ENCODE measurements at regions not wholly inside any gene's neighbourhood (a gene's known extent, or its start where the extent isn't known, plus 50 kb on each side); places are given as distances from the start of the nearest gene placed in this dataset.

DNA sequence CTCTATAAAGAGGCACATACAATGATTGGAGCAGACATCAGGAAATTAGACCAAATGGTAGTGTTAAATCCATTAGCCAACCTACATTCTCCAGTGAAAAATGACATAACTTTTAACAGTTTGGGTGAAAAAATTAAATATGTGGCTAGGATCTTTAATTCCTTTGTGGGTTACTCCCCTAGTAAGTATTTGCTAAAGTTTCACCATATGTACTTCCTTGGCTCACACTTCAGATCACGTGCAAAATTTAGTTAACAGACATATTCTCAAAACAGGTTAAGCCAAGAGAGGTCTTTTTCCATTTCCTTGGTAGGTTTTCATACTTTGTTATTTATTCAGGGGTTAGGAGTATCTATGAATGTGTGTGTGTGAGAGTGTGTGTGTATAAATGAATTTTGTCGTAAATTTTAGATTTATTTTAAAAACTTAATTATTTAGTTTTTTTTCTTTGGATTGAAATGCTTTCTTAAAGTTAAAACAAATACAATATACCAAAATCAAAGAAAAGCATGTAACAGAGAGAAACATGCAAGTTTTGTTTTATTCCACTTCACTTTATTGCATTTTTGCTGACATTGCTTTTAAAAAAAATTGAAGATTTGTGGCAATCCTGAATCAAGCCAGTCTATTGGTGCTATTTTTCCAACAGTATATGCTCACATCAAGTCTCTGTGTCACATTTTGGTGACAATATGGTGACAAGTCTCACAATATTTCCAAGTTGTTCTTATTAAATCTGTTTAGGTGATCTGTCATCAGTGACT lies 258.7 kb downstream of the FLRT2 start:
- no peak for DNase-seq (ENCODE audit: low read depth)

DNA sequence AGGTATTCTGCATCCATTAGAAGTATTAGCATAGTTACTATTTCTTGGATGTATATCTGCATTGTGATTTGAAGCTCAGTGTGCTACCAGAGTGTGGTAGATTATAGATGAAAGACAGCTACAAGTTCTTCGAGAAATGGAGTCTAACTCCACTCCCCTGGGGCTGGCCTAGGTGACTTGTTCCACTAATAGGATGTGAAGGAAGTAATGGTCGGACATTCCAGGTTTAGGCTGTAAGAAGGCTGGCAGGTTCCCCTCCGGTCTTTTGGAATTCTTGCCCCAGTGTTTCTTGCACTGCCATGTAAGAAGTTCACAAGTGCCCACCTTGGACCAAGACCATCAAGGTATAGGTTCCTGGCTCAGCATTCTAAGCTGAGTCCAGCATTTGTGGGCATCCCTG lies 236.4 kb downstream of the FLRT2 start:
- DNase-seq (ENCODE audit: low read depth), result no peak

DNA sequence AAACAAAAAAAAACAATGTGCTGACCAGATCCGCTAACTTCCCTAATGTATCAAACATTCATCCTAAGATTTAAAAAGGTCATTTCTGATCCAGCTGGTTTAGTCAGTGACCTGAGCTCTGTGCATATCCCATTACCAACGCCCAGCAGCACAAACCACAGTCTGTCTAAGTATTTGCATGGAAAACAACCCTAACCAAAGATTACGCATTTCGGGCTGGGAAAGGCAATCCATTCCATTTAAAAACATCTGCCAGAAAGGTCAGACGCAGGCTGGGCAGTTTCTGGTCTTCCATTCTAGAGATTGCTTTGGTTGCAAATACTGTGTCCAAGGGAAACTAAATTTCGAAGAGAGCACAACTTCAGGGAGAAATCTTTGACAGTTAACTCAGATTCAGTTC lies 234.9 kb downstream of the FLRT2 start:
- no peak for DNase-seq (ENCODE audit: low read depth)

DNA sequence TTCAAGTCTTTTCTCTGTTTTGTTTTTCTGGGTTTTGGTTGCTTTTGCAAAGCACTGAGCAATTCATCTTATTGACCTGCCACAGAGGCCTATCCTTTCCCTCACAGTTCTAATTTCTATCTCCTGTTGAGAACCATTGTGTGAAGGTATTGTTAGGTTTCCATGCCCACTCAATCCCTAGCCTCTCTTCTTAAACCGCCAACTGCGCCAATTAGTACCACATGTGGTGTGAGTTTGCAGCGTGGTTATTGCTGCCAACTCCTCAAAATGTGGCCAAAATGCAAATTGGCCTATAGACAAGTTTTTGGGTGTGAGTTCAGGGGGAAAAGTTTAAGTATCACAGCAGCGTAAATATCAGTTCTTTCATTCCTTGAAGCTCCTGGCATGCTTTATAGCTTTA lies 232.6 kb downstream of the FLRT2 start:
- DNase-seq (ENCODE audit: low read depth), result no peak

DNA sequence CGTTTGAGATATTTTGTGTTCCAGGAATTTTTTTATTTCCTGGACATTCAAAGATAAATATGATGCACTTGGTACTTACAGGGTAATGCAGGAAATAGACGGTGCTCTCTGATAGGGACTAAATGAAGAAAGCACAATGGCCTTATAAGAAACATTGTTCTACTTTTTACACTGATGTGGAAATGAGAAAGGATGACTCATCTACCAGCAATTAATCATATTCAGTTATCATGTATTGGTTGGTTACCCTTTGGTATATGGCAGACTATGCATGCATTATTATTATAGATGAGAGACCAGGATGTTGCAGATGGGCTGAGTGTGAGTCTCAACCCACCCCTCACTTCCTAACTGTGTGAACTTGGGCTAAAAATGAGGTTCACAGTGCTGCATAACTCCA lies 222.2 kb downstream of the FLRT2 start:
- DNase-seq (ENCODE audit: low read depth), result no peak

DNA sequence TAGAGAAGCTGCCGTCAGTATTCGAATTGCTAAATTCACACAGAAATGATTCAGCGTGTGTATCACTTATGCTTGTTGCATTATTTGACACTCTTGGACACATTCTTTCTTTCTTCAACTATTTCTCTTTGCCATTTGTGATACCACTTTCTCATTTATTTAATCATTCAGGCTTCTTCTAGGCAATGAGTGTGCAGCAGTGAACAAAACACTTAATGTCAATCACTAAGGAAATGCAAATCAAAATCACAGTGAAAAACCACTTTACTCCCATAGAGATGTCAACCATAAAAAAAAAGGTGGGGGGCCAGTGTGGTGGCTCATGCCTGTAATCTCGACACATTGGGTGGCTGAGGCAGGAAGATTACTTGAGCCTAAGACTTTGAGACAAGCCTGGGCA lies 214.6 kb downstream of the FLRT2 start:
- DNase-seq (ENCODE audit: low read depth), result no peak

DNA sequence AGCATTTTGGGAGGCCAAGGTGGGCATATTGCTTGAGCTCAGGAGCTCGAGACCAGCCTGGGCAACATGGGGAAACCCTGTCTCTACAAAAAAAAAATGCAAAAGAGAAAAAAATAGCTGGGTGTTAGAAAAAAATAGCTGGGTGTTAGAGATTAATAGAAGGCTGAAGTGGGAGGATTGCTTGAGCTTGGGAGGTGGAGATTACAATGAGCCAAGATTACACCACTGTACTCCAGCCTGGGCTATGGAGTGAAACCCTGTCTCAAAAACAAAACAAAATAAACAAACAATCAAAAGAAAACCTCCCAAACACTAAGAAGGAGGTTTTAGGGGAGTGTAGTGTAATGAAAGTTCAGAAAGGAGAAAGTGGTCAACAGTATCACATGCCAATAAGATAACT lies 202.1 kb downstream of the FLRT2 start:
- no peak for DNase-seq (ENCODE audit: low read depth)

DNA sequence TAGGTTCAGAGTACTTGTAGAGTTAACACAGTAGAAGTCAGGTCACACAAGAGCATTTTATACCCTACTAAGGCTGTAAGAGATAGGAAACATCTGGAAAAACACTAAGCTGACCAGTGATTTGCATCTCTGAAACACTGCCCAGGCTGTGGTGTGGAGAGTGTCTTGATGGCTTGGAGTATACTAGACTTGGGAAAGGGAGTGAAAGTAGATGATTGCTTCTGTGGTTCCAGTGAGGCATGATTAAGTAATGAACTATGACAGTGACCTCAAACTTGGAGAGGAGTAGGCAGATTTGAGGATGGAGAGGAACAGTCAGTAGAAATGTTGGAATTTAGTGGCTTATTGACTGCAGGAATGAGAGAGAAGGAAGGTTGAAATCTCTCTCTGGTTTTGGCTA lies 201.2 kb downstream of the FLRT2 start:
- no peak for DNase-seq (ENCODE audit: low read depth)

DNA sequence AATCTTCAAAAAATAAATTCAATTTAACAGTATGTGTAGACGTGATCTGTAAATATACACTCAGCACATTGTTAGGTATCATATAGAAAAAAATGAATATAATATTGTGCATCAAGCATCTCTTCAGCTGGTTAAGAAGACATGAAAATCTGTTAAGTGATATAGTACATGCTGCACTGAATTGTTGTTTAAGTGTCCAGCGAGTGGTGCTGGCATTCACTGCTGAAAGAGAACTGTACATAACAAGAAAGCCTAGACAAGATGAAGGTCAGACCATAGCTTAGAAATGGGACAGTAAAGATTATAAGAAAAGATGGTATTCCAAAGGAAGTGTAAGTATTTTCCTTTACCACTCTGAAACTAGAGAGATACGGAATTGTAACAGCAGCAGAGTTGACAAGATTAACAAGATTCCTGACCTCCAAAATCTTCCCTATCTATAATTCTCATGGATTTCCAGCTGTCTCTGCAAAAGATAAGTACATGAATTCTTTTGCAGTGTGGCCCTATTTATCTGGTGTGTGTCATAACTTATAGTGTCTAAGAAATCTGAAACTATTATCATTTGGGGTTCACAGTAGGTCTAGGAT lies 198.6 kb downstream of the FLRT2 start:
- DNase-seq (ENCODE audit: low read depth), result no peak

DNA sequence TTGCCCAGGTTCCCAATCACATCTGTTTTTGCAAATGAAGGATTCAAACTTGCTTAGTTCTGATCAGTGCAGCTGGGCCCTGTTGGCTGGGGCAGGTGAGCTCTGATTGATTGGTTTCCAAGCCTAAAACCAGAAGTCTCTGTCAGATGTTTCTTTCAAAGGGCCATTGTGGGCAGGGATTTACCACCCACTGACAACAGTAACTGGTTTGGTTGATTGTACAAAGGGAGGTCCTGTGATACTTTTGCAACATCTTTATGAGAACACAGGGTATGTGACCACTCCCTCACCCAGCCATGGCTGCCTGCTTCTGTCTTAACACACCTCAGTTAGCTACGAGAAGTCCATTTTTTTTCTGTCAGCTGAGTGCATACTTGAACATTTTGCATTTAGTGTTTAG lies 184.1 kb downstream of the FLRT2 start:
- no peak for DNase-seq (ENCODE audit: low read depth)

DNA sequence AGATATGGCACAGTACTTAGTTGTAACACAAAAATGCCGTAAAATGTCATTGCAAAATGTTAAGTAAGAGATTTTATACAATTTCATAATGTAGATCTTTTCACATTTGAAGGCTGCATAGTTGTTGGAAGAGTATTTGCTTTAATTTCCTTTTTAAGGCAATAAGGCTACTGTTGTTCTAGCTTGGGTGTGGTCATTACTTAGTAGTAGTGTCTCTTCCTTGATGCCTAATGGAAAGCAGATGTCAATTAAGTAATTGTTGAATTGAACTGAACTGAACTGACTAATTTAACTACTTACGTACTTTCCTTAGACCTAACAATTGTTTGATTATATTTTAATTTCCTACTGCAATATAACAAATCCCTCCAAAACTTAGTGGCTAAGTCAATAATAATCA lies 181.7 kb downstream of the FLRT2 start:
- DNase-seq (ENCODE audit: low read depth), result no peak
